SH-SY5Y (cell line): ENCODE measurements at regions not wholly inside any gene's neighbourhood (a gene's known extent, or its start where the extent isn't known, plus 50 kb on each side); places are given as distances from the start of the nearest gene placed in this dataset.
A peak's percentile ranks its signal among the peaks of the same experiment; 100 is the strongest.

Experiments used
- GATA2 ChIP-seq: IDR thresholded peaks from 2 replicates; pipeline ENCODE4 v1.6.1; 2011; ENCODE audit warnings: mild to moderate bottlenecking, low read depth, low read length
- GATA3 ChIP-seq: IDR thresholded peaks from 2 replicates; pipeline ENCODE4 v1.6.1; 2011; ENCODE audit warnings: low read depth, mild to moderate bottlenecking, low read length, moderate library complexity

DNA sequence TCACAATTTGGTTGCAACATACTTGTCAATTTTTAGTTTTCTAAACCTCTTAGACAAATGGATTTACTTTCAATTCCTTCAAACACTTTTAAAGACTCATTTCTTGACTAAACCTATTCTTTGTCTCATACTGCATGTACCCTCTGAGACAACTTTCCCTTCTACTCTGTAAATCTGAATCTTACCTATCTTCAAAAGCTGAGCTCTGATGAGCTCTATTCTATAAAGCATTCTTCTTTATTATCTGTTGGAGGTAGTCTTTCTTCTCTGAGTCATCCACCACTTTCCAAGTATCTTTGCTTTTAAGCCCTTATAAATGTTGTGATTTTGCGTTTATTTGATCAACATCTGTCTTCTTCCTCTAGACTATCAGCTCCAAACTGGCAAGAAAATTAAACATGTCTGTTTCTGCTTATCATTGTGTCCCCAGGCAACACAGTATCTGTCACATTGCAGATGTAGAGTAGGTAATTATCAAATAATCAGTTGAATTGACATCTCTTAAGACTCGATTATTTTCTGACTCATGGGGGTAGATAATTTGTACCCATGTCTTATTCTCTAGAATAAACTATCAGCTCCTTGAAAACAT is 265.6 kb upstream of the FAR2 start:
- TF ChIP-seq GATA2 (peak; percentile 51; the same call in 1 of the 2 replicates), GATA3 (peak; percentile 77)
